T-helper 2 cell (primary cell): ENCODE measurements at regions not wholly inside any gene's neighbourhood (a gene's known extent, or its start where the extent isn't known, plus 50 kb on each side); places are given as distances from the start of the nearest gene placed in this dataset.
A peak's percentile ranks its signal among the peaks of the same experiment; 100 is the strongest.
"Not testable (repeated sequence)": the region's sequence is repeated elsewhere in the genome, so short reads cannot be mapped to it uniquely, and the experiment has no call there.

Source experiments
- DNase-seq, 5 experiments: peaks; one replicate each; pipeline versions ENCODE4 v3.0.0 to v3.0.0-alpha.2; 2012 to 2022

GRCh38 chr6:134447423-134447822 lies 129.5 kb upstream of the SGK1 start:
- DNase-seq = no peak

GRCh38 chr6:134446896-134447295 lies 129.0 kb upstream of the SGK1 start:
- DNase-seq = no peak

DNA sequence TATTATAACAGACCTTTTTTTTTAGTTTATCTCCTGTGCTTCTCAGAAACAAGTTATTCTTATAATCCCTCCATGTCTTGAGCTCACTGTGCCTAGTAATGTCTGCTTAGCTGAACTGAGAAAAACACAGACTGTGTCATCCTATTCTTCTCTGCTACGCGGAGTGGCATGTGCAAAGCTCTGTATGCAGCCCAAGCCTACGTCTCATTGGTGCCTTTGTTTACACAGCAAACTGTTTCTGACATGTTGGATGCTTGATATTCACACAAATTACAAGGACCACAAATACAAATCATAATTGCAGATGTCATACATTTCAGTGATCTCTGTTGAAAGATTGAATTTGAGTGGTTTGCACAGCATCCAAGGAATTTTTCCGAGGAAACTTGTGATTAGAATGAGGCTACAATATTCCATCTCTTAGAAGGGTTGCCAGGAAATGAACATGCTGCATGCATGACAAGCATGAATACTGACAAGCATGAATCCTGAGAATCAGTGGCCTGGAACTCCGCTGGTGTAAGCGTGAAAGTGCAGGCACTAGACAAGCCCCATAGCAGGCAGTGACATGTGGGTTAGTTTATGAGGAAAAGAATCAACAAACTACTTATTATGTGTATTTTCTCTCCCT lies 128.4 kb upstream of the SGK1 start:
- DNase-seq = no peak

- no peak for DNase-seq
Observed at GRCh38 chr6:134443009-134443408, 125.1 kb upstream of the SGK1 start.

DNA sequence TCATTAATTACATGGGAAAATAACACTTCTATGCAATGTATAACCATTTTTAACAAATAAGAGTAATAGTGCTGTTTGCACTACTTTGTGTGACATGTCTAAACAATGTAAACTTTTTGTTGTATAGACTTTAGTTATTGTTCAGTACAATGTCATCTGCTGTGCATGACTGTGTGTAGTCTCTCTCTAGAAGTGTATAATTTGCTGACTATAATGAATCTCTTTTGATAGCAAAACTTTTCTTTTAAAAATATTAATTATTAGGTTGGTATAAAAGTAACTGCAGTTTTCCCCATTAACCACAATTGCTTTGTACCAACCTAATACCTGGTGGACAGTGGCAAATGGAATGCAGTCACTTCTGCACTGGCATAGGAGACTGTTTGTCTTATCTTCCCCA lies 124.2 kb upstream of the SGK1 start:
- no peak for DNase-seq

- DNase-seq = no peak
Observed at GRCh38 chr6:134438837-134439236, 120.9 kb upstream of the SGK1 start.

DNA sequence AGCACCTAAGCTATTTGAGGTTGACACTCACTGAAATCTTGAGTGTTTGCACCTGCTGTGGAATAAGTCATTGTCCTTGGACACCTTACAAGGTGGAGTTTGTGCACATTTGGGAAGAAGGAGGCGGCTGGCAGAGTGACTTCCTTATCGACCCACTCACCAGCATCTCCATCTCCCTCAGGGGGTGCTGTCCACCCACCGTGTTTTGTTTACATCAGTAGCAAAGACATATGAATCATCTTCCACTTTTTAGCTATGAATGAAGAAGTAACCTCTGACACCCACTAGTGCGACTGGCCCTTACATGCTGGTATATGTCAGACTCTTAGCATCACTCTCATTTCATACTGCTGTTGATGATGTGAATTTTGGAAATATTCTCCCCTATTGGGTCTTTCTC lies 119.5 kb upstream of the SGK1 start:
- DNase-seq = peak in 1 of 5 experiments; percentile 47

DNA sequence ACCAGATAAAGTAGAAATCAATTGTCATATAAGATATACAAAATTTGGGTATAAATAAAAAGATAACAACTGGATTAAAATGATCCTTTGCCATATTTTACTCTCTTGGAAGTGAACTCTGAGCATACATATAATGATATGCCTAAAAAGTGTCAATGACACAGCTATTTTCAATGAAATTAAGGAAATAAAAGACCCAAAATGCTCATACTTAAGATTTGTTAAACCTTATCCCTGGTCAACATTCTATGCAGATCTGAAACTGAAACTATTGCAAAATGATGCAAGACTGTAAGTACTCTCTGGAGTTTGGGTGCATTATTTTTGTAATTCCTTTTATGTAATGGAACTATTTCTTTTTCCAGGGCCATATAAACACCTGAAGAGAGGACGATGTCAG lies 119.0 kb upstream of the SGK1 start:
- DNase-seq = peak in 1 of 5 experiments; percentile 28

- peak in 2 of 5 experiments; percentile 55 to 86 for DNase-seq
Observed at GRCh38 chr6:134436281-134436815, 118.4 kb upstream of the SGK1 start.

- DNase-seq = no peak
Observed at GRCh38 chr6:134435814-134436280, 117.9 kb upstream of the SGK1 start.

GRCh38 chr6:134434019-134434942 lies 116.4 kb upstream of the SGK1 start:
- DNase-seq = no peak

DNA sequence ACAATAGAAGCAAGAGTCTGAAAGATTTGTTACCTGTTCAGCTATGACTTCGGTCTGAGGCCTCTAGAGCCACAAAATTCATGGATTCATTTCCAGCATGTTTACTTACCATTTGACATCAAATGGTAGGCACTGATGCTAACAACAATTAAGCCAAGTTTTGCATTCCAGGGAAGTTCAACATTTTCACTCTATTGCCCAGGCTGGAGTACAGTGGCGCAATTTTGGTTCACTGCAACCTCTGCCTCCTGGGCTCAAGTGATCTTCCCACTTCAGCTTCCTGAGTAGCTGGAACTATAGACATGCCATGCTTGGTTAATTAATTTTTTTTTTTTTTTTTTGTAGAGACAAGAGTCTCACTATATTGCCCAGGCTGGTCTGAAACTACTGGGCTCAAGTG lies 114.1 kb upstream of the SGK1 start:
- DNase-seq = no peak

DNA sequence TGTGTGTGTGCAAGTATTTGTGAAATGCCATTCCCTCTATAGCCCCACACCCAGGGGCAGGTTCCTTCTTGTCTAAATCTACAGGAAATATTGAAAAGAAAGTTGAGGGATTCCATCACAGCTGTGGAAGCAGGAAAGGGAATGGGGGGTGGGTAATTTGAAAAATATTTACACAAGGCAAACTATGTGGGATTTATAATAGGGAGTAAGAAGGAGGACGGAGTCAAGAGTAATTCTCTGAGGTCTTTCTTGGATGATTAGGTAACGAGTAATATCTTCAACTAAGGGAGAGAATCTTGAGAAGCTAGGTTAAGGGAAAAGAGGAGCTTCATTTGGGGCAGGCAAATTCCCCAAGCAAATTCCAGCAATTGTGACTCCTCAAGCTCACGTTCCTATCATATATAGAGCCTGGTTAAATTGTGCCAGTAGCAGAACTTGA lies 113.5 kb upstream of the SGK1 start:
- no peak for DNase-seq

DNA sequence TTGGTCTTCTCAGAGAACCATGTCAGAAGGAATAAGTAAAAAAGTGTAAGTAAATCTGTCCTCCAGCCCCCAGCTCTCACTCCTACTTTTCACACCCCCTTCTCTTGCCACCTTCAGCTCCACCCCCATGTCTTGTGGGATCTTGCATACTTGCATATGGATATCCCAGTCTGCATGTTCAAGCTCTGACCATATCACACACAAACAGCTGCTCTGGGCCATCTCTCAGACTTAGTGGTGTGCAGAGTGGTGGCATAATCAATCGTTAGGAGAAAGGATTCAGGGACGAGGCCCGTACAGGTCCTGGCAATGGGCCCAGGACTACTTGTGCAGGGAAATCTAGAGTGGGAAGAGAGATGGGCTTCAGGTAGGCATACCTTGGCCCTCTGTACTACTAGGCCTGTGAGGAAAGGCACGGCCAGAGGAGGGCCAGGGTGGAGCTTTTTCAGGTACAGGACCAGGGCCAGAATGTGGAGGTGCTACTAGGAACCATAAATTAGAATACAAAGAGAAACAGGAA lies 112.0 kb upstream of the SGK1 start:
- DNase-seq = no peak

DNA sequence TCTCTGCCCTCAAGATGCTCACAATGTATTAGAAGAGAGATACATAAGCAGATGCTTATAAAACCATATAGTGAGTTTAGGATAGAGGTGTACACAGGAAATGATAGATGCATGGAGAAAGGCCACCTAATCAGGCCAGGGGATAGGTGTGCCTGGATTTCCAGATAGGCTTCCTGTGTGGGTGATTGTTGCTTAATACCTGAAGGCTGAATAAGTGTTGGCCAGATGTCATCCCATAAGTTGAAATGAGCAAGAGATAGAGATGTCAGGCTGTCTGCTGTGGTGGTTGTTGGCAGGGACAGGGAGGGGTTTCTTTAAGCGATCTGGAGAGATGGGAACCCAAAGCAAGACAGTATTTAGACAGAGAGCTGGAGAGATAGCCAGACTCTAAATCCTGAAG lies 109.8 kb upstream of the SGK1 start:
- no peak for DNase-seq

DNA sequence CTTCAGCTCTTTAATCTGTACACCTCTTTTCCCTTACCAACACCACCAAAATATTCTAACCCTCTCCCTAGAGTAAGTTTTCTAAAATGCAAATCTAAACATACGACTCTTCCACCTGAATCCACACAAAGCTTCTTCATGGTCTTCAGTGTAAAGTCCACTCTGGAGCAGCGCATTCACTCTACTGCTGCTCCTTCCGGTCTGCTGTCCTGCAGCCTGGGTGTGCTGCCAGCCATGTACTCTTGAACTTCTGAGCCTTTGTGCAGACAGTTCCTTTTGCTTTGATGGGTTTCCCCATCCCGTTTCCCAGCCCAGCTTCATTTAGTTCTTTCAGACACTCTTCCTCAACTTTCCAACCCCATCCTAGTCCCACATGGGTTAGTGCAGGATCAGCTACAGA lies 108.7 kb upstream of the SGK1 start:
- no peak for DNase-seq

- not testable (repeated sequence) for DNase-seq
Observed at GRCh38 chr6:134425917-134426316, 108.0 kb upstream of the SGK1 start.

DNA sequence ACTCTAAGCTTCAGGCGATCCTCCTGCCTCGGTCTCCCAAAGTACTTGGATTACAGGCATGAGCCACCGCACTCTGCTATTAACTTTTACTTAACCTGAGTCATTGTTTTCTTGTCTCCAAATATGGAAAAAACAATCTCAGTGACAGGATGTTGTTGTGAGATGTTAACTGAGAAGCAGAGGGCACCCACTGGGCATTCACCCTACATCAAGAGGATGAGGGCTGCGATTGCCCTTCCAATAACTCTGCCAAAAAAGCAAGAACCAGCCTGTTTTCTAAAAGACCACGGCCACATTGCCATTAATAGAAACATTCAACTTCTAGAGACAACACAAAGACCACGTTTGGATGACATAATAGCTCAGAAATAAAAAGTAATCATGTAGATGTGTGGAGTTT lies 107.6 kb upstream of the SGK1 start:
- no peak for DNase-seq

GRCh38 chr6:134424798-134425170 lies 106.9 kb upstream of the SGK1 start:
- DNase-seq = no peak

- no peak for DNase-seq
Observed at GRCh38 chr6:134424165-134424797, 106.4 kb upstream of the SGK1 start.

DNA sequence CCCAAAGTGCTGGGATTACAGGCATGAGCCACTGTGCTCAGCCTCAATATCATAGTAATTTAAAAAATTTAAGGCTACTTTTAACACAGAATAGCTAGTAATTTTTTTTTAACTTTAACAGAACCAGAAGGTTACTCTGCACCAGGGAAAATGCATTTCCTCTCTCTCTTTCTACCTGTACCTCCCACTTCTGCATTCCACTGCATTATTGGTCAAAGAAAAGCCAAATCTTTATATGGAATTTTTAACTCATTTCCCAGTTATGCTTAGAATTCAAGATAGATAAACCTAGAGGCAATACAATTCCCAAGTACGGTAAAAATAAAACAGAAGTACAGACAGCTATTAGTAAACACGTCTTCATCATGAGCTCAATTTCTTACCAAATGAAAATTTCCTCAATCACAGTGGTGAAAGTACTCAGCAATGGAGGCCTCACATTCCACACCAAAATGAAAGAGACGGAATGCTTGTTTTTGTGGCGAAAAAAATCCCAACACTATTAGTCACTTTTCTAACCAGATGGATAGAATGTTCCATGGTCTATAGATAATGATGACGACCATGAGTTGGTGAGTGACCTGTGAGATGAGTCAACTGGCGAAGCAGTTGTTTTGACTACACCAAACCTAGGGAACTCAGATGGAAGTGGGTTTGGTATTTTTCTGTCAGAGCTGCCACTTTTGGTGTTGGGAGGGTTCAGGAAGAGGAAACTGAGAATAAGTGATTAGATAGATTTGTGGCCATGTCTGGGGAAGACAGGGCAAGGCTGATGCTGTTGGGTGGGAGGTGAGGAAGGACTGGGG lies 104.7 kb upstream of the SGK1 start:
- no peak for DNase-seq

GRCh38 chr6:134421501-134421900 lies 103.6 kb upstream of the SGK1 start:
- no peak for DNase-seq
